Hindlimb muscle (tissue), 1 donor: ENCODE measurements at regions not wholly inside any gene's neighbourhood (a gene's known extent, or its start where the extent isn't known, plus 50 kb on each side); places are given as distances from the start of the nearest gene placed in this dataset.
"Not testable (repeated sequence)": the region's sequence is repeated elsewhere in the genome, so short reads cannot be mapped to it uniquely, and the experiment has no call there.

ENCODE experiments used
- DNase-seq: peaks from one replicate; pipeline ENCODE4 v3.0.0-alpha.2; 2013

DNA sequence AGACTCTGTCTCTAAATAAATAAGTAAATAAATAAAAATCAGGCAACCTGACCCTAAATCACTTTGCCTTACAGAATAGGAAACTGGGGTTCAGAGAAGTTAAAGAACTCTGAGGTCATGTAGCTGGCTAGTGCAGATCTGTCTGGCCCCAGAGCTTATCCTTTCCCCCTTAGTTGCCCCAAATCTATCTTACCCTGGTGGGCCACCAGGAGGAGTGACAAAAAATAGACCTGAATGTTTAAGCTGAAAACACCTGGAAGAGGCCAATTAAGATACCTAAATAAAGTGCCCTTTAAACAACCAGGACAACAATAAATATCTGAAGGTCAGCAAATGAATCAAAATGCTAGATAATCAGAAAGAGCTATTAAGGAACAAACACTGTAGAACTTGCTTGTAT is 59.7 kb downstream of the TEX35 start:
- DNase-seq: no peak

DNA sequence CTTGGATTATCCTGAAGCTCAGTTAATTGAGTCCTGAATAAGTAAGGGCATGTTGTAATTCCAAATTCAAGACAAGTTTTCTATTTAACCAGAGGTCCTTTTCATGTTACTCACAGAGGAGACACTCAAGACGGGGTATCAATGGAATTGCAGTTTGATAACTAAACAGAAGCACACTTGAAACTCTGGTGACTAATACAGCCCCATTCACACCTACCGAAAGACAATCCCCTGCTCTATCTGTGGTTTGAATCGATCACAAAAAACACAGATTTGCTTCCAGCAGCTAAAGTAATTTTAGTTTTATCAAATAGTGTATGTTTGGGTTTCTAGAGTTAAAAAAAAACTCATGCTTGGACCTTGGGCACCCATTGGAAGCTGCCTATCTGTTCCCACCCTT is 60.4 kb downstream of the TEX35 start:
- no peak for DNase-seq

DNA sequence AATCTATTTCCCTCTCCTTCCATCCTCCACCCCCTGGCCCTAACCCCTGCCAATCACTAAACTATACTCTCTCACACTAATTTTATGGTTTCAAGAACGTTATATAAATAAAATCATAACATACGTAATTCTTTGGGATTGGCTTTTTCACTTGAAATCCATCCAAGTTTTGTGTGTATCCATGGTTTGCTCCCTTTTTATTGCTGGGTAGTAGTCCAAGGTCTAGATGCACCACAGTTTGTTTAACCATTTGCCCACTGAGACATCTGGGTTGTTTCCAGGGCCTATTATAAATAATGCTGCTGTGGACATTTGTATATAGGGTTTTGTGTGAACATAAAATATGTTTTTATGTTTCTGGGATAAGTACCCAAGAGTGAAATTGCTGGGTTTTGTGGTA is 61.4 kb downstream of the TEX35 start:
- DNase-seq: no peak

GRCh38 chr1:178575611-178576361 is 62.9 kb downstream of the TEX35 start:
- DNase-seq: peak; percentile 32

DNA sequence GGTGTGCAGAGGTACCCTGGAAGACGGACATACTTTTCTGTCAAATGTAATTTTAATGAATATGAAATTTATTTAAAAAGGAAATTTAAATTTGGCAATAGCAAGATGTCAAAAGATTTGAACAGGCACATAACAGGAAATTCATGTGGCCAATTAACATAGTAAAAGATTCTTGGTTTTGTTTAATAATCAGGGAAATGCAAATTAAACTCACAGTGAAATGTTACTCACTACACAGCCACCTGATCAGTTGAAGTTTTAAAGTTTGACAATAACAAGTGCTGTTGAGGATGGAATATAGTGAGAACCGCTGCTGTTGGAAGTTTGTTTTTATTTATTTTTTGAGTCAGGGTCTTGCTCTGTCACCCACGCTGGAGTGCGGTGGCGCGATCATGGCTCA is 63.9 kb downstream of the TEX35 start:
- DNase-seq: no peak

DNA sequence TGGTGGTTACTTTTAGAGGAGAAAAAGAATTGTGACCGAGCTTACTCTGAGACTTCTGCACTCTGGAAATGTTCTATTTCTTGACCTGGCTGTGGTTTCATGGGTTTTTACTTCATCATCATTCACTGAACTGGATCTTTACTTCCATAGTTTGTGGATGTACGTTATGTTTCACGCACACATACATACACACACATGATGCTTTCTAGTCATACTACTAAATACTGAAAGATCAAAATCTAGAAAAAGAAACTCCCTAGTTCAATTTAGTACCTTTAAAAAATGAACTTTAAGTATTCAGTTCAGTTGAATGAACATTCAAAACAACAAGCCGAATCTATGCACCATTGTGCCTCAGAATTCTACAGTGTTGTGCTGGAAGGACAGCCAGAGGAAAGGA is 65.0 kb downstream of the TEX35 start:
- DNase-seq: no peak

DNA sequence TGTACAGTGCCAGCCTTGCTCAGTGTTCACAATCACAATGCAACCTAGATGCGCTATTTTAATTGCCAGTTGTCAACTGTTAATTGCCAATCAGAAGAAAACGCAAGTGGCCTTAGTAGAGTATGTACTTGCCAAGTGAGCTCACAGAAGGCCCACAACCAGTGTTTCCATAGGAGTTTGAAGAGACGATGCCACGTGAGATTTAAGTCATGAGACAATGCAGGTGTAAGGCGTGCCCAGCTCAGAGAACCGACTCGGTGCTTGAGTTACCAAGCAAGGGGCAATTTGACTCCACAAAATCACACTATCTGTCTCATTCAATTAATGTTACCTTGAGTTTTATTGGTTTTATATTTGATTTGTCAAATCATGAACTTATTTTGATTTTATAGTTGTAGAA is 65.6 kb downstream of the TEX35 start:
- no peak for DNase-seq

- no peak for DNase-seq
Observed at GRCh38 chr1:178579095-178579494, 66.2 kb downstream of the TEX35 start.

DNA sequence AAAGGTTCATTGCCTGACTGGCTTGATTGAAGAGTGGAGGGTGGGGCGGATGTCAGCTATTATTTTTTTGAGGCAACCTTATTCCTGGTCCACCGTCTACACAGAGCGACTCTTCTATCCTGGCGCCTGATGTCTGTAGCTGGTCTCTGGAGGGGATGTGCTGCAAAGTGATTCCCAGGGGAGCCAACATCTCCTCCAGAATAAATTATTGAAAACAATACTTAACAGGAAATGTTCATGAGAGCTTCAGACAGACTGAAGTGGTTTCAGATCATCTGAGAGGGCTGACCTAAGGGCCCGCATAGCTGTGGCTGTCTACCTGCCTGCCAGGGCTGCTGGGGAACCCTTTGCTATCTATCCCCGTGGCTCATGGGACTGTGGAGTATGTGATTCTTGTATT is 66.7 kb downstream of the TEX35 start:
- DNase-seq: no peak

- DNase-seq: no peak
Observed at GRCh38 chr1:178580096-178580495, 67.2 kb downstream of the TEX35 start.

- no peak for DNase-seq
Observed at GRCh38 chr1:178580876-178581275, 68.0 kb downstream of the TEX35 start.

- DNase-seq: no peak
Observed at GRCh38 chr1:178581351-178582303, 68.7 kb downstream of the TEX35 start.

DNA sequence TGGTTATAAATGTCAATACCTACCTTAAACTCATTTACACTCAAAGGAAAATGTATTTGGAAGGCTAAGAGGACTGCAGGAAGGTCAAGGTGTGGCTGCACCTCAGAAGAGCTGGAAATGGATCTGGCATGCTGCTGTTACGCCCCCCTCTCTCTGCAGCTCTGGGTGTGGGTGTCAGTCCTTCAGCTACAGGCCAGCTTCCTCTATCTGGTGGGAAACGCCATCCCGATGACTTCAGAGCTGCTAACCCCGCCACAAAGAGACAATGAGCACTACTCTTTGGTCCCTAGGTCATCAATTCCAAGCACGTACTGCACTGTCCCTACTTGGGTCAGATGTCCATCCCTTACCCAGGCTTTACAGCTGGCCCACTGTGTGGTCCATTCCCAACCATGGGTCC is 74.2 kb downstream of the TEX35 start:
- DNase-seq: no peak

DNA sequence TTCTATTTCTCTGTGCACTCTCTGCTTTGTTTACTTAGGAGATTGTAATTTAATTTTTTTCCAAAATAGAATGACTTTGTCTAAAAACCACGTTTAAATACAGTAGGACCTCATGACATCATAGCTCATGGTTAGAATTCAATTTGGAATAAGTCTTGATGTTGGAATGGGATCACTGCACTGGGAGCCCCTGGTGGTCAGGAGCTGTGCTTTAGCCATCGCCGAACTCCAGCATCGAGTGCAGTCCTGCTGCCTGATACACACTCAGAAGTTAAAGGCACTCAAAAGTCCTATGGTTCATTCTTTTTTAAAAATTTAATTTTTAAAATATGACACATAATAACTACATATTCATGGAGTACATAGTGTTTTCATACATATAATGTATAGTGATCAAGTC is 75.1 kb downstream of the TEX35 start:
- no peak for DNase-seq

DNA sequence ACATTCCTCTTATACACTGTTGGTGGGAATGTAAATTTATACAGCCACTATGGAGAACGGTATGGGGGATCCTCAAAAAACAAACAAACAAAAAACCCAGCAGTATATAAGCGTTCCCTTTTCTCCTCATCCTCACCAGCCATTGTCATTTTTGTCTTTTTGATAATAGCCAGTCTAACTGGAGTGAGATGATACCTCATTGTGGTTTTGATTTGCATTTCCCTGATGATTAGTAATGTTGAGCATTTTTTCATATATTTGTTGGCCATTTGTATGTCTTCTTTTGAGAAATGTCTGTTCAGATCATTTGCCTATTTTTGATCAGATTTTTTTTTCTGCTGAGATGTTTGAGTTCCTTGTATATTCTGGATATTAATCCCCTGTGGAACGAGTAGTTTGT is 76.1 kb downstream of the TEX35 start:
- DNase-seq: not testable (repeated sequence)

- DNase-seq: not testable (repeated sequence)
Observed at GRCh38 chr1:178591811-178592210, 78.9 kb downstream of the TEX35 start.

- no peak for DNase-seq
Observed at GRCh38 chr1:178593515-178593914, 80.6 kb downstream of the TEX35 start.

DNA sequence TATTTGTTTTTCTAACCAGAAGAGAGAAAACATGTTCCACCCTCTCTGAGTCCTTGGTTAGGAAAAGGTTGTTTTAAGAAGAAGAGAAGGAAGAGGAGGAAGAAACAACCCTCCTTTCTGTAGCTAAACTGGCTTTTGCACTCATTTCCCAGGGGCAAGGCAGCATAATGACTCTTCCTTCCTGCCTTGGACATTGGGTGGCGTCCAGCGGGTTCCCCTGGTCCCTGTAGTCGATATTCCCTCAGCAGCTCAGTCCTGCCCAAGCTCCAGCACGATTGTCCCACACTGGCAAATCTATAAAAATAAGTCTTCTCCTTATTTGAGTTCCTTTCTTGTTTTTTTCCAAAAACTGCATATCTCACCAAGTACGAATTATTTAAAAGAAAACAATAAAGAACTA is 81.2 kb downstream of the TEX35 start:
- DNase-seq: no peak

DNA sequence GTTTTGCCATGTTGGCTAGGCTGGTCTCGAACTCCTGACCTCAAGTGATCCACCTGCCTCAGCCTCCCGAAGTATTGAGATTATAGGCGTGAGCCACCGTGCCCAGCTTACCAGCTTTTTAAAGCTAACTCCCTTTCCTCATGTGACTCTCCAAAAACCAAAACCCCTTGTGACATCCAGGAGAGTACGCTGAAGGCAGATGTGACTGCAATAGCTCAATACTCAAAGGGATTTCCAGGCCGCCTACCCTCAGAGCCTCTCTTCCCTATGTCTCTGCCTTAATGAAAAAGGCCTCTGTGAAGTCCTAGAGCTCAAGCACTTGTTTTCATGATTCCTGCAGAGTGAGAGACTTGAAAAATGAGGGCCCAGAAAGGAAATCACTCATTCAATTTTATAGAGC is 82.6 kb downstream of the TEX35 start:
- DNase-seq: no peak

- no peak for DNase-seq
Observed at GRCh38 chr1:178599087-178599486, 86.2 kb downstream of the TEX35 start.

DNA sequence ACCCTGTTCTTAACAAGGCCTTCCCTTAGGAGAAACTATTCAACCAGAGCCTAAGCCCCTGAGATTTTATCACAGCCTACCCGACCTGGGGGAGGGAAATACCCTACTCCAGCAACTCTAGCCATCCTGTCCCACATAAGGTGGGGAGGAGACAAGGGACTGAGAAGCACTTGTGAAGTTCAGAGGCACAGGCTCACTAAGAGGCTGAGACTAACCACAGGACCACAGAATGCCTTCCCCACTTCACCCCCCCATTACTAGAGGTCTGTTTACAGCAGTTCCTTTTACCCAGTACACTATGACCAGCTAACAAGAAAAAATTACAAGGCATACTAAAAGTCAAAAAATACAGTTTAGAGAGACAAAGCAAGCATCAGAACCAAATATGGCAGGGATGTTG is 86.8 kb downstream of the TEX35 start:
- no peak for DNase-seq

- DNase-seq: no peak
Observed at GRCh38 chr1:178603926-178604325, 91.0 kb downstream of the TEX35 start.

DNA sequence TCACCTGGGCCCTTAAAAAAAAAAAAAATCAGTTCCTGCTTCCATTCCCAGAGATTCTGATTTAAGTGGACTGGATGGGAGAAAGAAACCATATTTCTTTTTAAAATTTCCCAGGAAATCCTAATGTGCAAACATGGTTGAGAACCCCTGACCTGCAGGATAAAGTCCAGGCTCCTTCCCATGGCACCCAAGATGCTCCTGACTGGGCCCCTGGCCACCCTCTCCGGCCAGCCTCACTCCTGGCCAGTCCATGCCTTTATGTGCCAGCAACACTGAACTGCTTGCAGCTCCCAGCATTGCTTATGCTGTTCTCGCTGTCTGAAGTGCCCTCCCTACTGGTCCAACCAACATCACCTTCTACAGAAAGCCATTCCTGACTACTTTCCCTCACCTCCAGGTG is 93.9 kb downstream of the TEX35 start:
- DNase-seq: no peak
